HG03135 (cell line): ENCODE measurements at regions not wholly inside any gene's neighbourhood (a gene's known extent, or its start where the extent isn't known, plus 50 kb on each side); places are given as distances from the start of the nearest gene placed in this dataset.

Experiments used
- ATAC-seq: cut with Tn5 transposase; IDR thresholded peaks from one replicate; pipeline ENCODE4 v1.9.1; 2021; ENCODE audit warnings: mild to moderate bottlenecking, moderate library complexity; ENCODE audit not compliant: unreplicated experiment

GRCh38 chr17:73753751-73754496 lies 109.7 kb upstream of the SDK2 start:
- no peak for ATAC-seq

GRCh38 chr17:73754886-73755400 lies 110.7 kb upstream of the SDK2 start:
- no peak for ATAC-seq

GRCh38 chr17:73757420-73757819 lies 113.2 kb upstream of the SDK2 start:
- no peak for ATAC-seq

- no peak for ATAC-seq
These were observed 114.0 kb upstream of the SDK2 start for GRCh38 chr17:73758245-73758644.

- ATAC-seq, result no peak
These were observed 115.1 kb upstream of the SDK2 start for GRCh38 chr17:73759324-73759723.

DNA sequence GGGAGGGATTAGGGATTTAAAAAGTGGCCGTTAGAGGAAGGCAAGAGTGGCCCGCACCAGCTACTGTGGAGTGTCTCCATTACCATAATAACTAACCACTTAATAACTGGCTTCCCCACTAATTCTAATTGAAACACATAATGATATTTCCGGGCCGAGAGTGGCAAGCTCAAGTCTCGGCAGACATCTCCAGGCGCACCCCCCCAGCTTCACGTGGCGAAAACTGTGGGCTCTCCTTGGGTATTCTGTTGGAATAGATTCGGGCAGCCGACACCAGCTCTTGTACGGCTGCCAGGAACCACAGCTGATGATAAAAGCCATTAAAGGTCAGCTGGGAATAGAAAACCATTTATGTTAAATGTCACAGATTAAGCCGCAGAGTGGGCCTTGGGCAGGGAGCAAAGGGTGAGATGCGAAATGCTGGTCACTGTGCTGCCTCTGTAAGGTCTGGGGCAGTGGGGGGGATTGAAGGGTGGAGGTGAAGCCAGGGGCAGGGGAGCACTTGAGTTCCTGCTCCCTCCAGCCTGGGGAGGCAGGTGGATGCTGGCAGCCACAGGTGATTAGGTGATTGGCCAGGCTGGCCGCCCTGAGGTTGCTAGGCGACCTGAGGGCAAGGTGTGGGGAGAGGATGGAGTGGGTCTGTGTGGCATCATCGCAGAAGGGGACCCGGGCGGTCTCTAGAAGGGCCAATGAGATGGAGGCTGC lies 115.6 kb upstream of the SDK2 start:
- no peak for ATAC-seq

GRCh38 chr17:73760439-73760758 lies 116.2 kb upstream of the SDK2 start:
- no peak for ATAC-seq

GRCh38 chr17:73765824-73766563 lies 121.7 kb upstream of the SDK2 start:
- ATAC-seq, result no peak

- ATAC-seq, result no peak
These were observed 123.5 kb upstream of the SDK2 start for GRCh38 chr17:73767696-73768095.

DNA sequence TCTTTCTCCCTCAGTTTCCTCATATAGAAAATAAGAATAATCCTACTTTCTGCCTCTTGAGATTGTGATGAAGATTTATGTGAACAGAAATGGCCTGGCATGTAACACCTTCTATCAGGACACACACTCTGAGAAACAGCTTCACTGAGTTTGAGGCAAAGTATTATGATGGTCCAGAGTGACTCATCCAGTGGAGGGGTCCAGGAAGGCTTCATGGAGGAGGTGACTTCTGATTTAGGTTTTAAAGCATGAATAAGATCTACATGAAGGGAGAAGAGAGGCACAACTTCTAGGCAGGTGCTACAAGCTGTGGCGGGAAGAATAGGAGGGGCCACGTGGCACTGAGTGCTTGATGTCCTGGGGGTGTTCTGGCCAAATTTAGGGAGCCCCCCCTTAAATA lies 124.4 kb upstream of the SDK2 start:
- no peak for ATAC-seq

- ATAC-seq, result no peak
These were observed 125.2 kb upstream of the SDK2 start for GRCh38 chr17:73769479-73769878.

DNA sequence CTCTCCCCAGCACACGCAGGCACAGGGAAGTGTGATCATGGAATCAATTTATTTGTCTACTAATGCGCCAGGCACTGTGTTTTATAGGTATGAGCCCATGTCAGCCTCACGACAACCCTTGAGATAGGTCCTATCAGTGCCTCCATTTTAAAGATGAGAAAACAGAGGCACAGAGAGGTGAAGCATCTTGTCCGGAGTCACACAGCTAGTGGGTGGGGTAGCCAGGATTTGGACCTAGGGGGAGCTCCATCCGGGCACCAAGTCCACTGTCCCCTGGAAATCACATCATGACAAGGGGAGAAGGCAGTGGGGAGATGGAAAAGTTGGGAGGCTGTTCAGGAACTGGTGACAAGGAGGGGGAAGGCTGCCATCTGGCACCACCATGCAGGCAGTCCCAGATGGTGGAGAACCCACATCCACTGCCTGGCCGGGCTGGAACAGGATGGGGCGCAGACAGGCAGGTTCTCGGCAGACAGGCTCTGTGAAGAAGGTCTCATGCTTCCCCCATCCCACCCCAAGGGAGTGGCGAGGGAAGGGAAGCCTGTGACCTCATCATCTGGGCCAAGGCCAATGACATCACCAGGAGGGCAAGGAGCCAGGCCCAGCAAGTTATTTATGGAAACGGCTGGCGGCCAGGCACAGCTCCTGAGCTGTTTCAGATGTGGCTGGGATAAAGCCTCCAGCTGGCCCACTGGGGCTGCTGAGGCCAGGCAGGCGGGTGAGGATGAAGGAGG lies 126.0 kb upstream of the SDK2 start:
- ATAC-seq, result no peak

GRCh38 chr17:73770849-73771229 lies 126.6 kb upstream of the SDK2 start:
- no peak for ATAC-seq

DNA sequence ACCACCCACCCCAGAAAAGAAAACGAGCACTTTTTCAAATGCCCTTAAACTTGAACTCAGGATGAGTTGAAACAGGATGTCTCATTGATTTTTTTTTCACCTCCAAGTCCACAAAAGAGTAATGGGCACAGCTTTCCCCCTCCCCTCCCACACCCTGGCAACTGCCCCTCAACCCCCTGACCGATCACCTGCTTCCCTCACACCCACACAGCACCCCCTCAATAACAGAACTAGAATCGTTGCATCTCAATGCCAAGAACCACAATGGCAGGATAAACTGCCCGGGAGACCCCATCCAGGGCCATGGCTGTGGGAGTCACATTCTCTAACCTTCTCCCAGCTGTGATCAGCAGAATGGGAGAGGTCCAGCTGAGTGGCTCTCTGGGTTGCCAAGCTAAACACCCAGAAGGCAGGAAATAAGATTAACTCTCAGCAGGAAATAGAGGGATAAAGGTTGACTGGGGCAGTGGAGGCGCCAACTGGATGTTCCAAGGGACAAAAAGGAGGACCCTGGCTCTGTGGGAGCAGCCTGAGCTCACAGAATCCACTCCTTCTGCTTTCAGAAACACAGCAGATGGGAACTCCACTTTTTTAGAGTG lies 128.0 kb upstream of the SDK2 start:
- no peak for ATAC-seq

GRCh38 chr17:73773702-73774101 lies 129.5 kb upstream of the SDK2 start:
- no peak for ATAC-seq

DNA sequence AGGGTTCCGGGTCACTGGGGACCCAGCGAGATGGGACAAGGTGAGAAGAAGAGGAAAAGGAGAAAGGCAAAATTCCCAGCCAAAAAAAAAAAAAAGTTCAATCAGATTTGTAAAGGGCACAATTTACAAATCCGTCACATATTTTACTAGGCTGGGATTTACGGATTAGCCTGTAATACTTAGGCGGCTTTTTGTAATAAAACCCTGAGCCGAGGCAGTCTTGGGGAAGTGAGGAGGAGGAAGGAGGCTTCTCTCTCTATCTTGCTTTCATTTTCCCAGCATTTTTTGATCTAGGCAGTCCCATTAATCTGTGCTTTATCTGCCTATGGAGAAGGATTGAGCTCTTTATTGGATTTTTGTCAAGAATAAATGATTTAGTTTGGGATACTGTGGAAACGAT lies 130.6 kb upstream of the SDK2 start:
- no peak for ATAC-seq

- ATAC-seq, result no peak
These were observed 132.3 kb upstream of the SDK2 start for GRCh38 chr17:73776351-73777130.

DNA sequence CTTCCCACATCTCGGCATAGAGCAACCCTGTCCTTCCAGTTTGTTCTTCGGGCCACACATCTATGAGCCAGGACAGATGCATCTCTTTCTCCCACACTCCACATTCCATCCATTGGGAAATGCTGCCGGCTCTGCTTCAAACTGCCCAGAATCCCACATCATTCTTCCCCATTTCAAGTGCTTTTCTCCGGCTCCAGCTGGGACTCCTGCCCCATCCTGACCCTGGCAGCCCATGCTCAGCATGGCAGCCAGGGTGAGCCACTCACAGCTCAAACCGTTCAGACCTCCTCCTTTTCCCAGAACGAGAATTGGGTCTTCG lies 132.8 kb upstream of the SDK2 start:
- no peak for ATAC-seq

DNA sequence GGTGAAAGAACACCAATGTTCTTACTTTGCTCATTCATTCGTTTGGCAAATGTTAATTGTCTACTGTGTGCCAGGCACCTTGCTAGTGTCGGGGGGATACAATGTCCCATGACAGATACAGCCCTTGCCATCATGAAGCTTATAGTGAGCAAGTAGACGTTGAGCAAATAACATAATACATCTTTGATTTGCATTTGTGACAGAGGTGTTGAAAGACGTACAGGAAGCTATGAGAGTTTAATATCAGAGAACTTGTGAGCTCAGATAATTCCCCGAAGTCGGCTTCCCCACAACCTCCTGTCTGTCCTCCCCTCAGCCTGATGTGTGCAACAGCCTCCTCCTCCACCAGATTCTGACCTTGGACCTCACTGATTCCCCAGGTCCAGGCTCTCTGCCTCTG lies 138.0 kb upstream of the SDK2 start:
- ATAC-seq, result no peak
